ENCODE measurements at regions not wholly inside any gene's neighbourhood (a gene's known extent, or its start where the extent isn't known, plus 50 kb on each side); places are given as distances from the start of the nearest gene placed in this dataset.

GRCh38 chr1:79777481-79778219 is 771.1 kb upstream of the ADGRL4 start:
- TF ChIP-seq CTCF (IDR thresholded peaks at IDR 0.05): no peak
- TF ChIP-seq POLR2A (IDR thresholded peaks at IDR 0.05): no peak

Measured in sigmoid colon (tissue), 3 donors.